Kidney tubule cell (primary cell): ENCODE measurements at regions not wholly inside any gene's neighbourhood (a gene's known extent, or its start where the extent isn't known, plus 50 kb on each side); places are given as distances from the start of the nearest gene placed in this dataset.

Experiments used
- DNase-seq: peaks from one replicate; pipeline ENCODE4 v3.0.0-alpha.2; 2018; ENCODE audit warnings: low spot score

- DNase-seq: no peak
Measured at GRCh38 chr17:15177343-15177742, 87.8 kb downstream of the PMP22 start.

- DNase-seq: no peak
Measured at GRCh38 chr17:15175356-15175755, 89.8 kb downstream of the PMP22 start.

GRCh38 chr17:15171167-15172047 is 93.7 kb downstream of the PMP22 start:
- peak; percentile 65 for DNase-seq

- peak; percentile 43 for DNase-seq
Measured at GRCh38 chr17:15169676-15170075, 95.5 kb downstream of the PMP22 start.

GRCh38 chr17:15168379-15168778 is 96.7 kb downstream of the PMP22 start:
- no peak for DNase-seq

GRCh38 chr17:15161395-15161794 is 103.7 kb downstream of the PMP22 start:
- no peak for DNase-seq

GRCh38 chr17:15157051-15157450 is 108.1 kb downstream of the PMP22 start:
- DNase-seq: peak; percentile 17

GRCh38 chr17:15154618-15155017 is 110.5 kb downstream of the PMP22 start:
- DNase-seq: no peak

GRCh38 chr17:15145621-15146020 is 119.5 kb downstream of the PMP22 start:
- no peak for DNase-seq

GRCh38 chr17:15143524-15143923 is 121.6 kb downstream of the PMP22 start:
- no peak for DNase-seq

- DNase-seq: no peak
Measured at GRCh38 chr17:15134363-15134762, 130.8 kb downstream of the PMP22 start.

- no peak for DNase-seq
Measured at GRCh38 chr17:15133826-15134225, 131.3 kb downstream of the PMP22 start.

- no peak for DNase-seq
Measured at GRCh38 chr17:15133143-15133542, 132.0 kb downstream of the PMP22 start.

- DNase-seq: no peak
Measured at GRCh38 chr17:15130426-15130825, 134.7 kb downstream of the PMP22 start.

GRCh38 chr17:15129986-15130385 is 135.1 kb downstream of the PMP22 start:
- DNase-seq: no peak

GRCh38 chr17:15124746-15125145 is 140.4 kb downstream of the PMP22 start:
- DNase-seq: no peak

- no peak for DNase-seq
Measured at GRCh38 chr17:15124264-15124595, 140.9 kb downstream of the PMP22 start.

- DNase-seq: no peak
Measured at GRCh38 chr17:15123593-15124263, 141.4 kb downstream of the PMP22 start.

- DNase-seq: no peak
Measured at GRCh38 chr17:15122857-15123256, 142.3 kb downstream of the PMP22 start.

GRCh38 chr17:15121426-15121825 is 143.7 kb downstream of the PMP22 start:
- no peak for DNase-seq

- DNase-seq: no peak
Measured at GRCh38 chr17:15119968-15120367, 145.2 kb downstream of the PMP22 start.

- DNase-seq: no peak
Measured at GRCh38 chr17:15117239-15117638, 147.9 kb downstream of the PMP22 start.

- DNase-seq: no peak
Measured at GRCh38 chr17:15112846-15113617, 152.1 kb downstream of the PMP22 start.
